SIG-M5 (cell line): ENCODE measurements at regions not wholly inside any gene's neighbourhood (a gene's known extent, or its start where the extent isn't known, plus 50 kb on each side); places are given as distances from the start of the nearest gene placed in this dataset.
"Not testable (repeated sequence)": the region's sequence is repeated elsewhere in the genome, so short reads cannot be mapped to it uniquely, and the experiment has no call there.

ENCODE experiments used
- DNase-seq: peaks from one replicate; lab custom pipeline; 2025; lab: John Stamatoyannopoulos, UW

- DNase-seq, result no peak
Observed at GRCh38 chr13:73336773-73337172, 278.0 kb downstream of the KLF5 start.

GRCh38 chr13:73335944-73336343, 277.1 kb downstream of the KLF5 start:
- DNase-seq, result no peak

- no peak for DNase-seq
Observed at GRCh38 chr13:73335210-73335609, 276.4 kb downstream of the KLF5 start.

- no peak for DNase-seq
Observed at GRCh38 chr13:73334445-73334844, 275.6 kb downstream of the KLF5 start.

GRCh38 chr13:73331556-73331955, 272.8 kb downstream of the KLF5 start:
- DNase-seq, result no peak

GRCh38 chr13:73329355-73329754, 270.6 kb downstream of the KLF5 start:
- DNase-seq, result no peak

GRCh38 chr13:73327579-73327978, 268.8 kb downstream of the KLF5 start:
- DNase-seq, result no peak

- DNase-seq, result no peak
Observed at GRCh38 chr13:73325723-73326558, 267.1 kb downstream of the KLF5 start.

GRCh38 chr13:73324842-73325722, 266.3 kb downstream of the KLF5 start:
- DNase-seq, result no peak

GRCh38 chr13:73323615-73324014, 264.8 kb downstream of the KLF5 start:
- DNase-seq, result no peak

GRCh38 chr13:73321043-73321442, 262.2 kb downstream of the KLF5 start:
- no peak for DNase-seq

- DNase-seq, result no peak
Observed at GRCh38 chr13:73317140-73317539, 258.3 kb downstream of the KLF5 start.

- DNase-seq, result no peak
Observed at GRCh38 chr13:73310366-73310765, 251.6 kb downstream of the KLF5 start.

- no peak for DNase-seq
Observed at GRCh38 chr13:73307481-73307880, 248.7 kb downstream of the KLF5 start.

GRCh38 chr13:73306688-73307087, 247.9 kb downstream of the KLF5 start:
- DNase-seq, result no peak

- DNase-seq, result no peak
Observed at GRCh38 chr13:73304442-73304841, 245.6 kb downstream of the KLF5 start.

- DNase-seq, result no peak
Observed at GRCh38 chr13:73303851-73304250, 245.0 kb downstream of the KLF5 start.

GRCh38 chr13:73301622-73302021, 242.8 kb downstream of the KLF5 start:
- not testable (repeated sequence) for DNase-seq

- no peak for DNase-seq
Observed at GRCh38 chr13:73300718-73301425, 242.1 kb downstream of the KLF5 start.

- no peak for DNase-seq
Observed at GRCh38 chr13:73299787-73300186, 241.0 kb downstream of the KLF5 start.

GRCh38 chr13:73293913-73294523, 235.2 kb downstream of the KLF5 start:
- DNase-seq, result no peak

GRCh38 chr13:73292127-73292526, 233.3 kb downstream of the KLF5 start:
- no peak for DNase-seq
